ENCODE measurements at regions not wholly inside any gene's neighbourhood (a gene's known extent, or its start where the extent isn't known, plus 50 kb on each side); places are given as distances from the start of the nearest gene placed in this dataset.

DNA sequence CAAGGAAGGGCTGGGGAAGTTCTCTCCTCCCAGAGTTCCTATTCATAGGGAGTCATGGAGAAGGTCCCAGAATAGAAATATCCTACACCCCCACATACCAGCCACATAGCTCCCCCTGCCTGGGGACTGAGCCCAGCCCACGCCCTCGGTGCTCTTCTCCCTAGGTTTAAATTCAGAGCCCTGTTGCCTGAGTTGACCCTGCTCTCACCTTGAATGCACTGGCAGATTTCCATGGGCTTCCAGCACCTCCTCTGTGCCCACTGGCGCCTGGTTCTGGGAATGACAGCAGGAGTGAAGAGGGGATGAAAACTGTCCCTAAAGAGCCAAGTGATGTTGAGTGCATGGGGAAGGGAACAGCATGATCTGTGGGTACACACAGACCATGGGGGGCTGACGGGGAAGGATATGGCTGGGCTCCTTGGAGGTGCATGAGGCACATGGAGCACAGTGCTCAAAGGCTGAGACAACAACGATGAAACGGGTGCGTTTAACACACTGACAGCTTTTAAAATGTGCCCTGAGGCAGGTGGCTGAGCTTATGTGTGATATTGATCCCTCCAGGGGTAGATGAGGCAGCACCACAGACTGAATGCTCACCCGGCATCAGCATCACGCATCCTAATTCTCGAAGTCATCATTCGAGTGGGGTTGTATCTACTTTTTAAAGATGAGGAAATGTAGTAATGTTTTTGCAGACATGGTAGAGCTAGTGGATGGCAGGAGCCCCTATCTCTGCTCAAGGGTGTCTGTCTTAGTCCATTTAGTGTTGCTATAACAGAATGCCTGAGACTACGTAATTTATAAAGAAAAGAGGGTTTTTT, 53.7 kb upstream of the IGFBP3 start:
- DNase-seq = no peak

DNA sequence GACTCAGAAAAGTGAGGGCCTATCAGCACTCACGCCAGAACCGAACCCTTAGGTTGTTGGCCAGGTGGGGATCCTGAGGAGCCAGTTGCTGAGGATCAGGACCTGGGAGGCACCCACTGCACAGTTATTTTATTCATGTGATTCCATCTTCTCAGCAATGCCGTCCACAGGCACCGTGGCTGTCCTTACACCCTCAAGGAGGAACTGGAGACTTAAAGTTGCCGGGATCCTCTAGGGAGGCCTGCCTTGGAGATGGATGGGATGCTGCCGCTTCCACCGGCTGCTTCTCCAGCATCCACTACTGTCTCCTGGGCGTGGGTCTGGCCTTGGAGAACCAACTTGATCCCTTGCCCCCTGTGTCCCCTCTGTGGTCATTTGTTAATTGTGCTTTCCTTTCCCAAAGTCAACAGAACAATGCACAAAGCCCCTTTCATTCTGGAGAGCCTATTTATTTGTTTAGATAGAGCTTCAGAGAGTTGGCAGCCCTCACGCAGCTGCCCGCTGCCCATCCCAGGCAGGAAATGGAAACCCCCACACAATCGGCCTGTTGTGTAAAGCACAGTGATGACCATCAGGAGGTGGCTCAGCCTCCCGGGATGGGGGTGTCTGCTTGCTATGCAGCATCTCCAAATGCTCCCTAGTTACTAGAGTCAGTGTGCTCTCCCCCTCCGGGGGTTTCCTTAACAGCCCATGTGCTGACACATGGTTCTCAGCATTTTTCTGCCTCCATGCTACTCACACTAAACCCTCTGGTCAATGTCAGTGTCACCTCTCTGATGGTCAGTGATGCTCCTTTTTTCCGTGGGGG, 52.9 kb upstream of the IGFBP3 start:
- DNase-seq = peak; percentile 87

- DNase-seq = no peak
Observed at GRCh38 chr7:45972629-45973312, 51.7 kb upstream of the IGFBP3 start.

- DNase-seq = no peak
Observed at GRCh38 chr7:45971661-45972175, 50.6 kb upstream of the IGFBP3 start.

DNA sequence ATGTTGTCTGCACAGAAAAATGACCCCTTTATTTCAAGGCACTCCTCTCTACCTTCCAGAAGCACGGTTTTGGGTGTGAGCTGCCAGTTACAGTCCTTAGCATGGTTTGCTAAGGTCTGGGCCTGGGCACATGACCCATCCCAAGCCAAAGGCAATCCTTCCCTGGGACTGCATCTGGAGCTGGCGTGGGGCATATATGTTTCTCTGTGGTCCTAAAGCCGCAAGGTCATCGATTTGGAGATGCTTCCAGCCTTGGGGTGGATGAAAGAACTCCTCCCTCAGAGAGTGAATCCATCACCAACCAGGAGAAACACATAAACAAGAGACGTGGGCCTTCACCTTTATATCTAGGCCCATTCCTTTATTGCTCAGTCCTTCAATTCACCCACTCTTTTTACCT, 50.1 kb upstream of the IGFBP3 start:
- DNase-seq = no peak

Measured in midbrain (tissue), 1 donor.